SU-DHL-6 (cell line): ENCODE measurements at regions not wholly inside any gene's neighbourhood (a gene's known extent, or its start where the extent isn't known, plus 50 kb on each side); places are given as distances from the start of the nearest gene placed in this dataset.

Experiments
- EZH2phosphoT487 ChIP-seq: fragments of 200-600 bp; sonication (generic), shearing (Covaris generic); conservative IDR thresholded peaks from 2 replicates; pipeline ENCODE4 v1.6.1; 2018; ENCODE audit warnings: mild to moderate bottlenecking, antibody characterized with exemption, low read length, moderate library complexity, mixed read lengths
- TF ChIP-seq, protein P1 (sequence below): fragments of 200-600 bp; sonication (generic); IDR thresholded peaks from one replicate; pipeline ENCODE4 v1.5.1; 2017; ENCODE audit warnings: antibody characterized with exemption, mild to moderate bottlenecking, low read length, moderate library complexity; ENCODE audit not compliant: insufficient read depth, poor library complexity, severe bottlenecking

DNA sequence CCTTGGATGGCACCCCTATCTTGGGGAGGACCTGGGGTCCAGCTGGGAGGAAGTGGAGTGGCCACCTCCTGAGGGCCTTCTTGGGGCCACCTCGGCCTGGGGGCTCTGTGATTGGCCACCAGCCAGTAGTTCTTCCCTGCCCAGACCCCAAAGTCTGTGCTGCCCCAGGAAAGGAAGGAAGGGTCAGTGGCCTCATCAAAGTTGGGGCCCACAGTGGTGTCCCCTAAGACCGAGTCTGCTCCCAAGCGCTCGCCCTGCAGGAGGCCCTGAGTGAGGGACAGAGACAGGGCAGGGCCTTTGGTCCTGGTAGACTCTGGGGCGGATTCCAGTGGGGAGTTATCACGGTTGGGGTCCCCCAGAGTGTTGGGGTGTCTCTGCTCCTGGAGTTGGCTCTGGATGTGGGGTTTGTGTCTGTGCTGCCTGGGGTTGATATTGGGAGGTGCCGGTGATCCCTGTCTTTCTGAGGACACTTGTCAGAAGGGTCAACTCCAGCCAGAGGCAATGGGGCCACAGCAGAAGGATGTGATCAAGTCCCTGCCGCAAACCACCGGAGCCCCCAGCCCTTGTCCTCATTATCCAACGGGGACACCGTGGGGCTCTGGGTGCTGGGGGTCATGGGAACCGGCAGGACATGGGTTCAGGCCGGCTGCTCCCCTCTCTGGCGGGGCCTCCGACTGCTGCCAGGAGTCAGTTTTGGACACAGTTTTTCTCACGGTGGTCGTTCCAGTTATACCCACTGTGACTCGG is 364.3 kb downstream of the TMEM121 start:
- TF ChIP-seq EZH2phosphoT487, result no peak
- TF ChIP-seq, protein P1, sequence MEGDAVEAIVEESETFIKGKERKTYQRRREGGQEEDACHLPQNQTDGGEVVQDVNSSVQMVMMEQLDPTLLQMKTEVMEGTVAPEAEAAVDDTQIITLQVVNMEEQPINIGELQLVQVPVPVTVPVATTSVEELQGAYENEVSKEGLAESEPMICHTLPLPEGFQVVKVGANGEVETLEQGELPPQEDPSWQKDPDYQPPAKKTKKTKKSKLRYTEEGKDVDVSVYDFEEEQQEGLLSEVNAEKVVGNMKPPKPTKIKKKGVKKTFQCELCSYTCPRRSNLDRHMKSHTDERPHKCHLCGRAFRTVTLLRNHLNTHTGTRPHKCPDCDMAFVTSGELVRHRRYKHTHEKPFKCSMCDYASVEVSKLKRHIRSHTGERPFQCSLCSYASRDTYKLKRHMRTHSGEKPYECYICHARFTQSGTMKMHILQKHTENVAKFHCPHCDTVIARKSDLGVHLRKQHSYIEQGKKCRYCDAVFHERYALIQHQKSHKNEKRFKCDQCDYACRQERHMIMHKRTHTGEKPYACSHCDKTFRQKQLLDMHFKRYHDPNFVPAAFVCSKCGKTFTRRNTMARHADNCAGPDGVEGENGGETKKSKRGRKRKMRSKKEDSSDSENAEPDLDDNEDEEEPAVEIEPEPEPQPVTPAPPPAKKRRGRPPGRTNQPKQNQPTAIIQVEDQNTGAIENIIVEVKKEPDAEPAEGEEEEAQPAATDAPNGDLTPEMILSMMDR, result no peak
